ENCODE measurements at regions not wholly inside any gene's neighbourhood (a gene's known extent, or its start where the extent isn't known, plus 50 kb on each side); places are given as distances from the start of the nearest gene placed in this dataset.

- no peak overlapping the region for H3K4me3 ChIP-seq (ENCODE audit: low read depth, low read length)
- DNase-seq (ENCODE audit: low read depth) = no peak
- TF ChIP-seq CTCF (conservative IDR thresholded peaks at IDR 0.05; ENCODE audit: low read depth, low read length) = no peak
Measured at GRCh38 chr11:129595038-129595962, 219.7 kb downstream of the BARX2 start.

GRCh38 chr11:129596351-129596750 lies 219.3 kb upstream of the TMEM45B start:
- no peak for DNase-seq (ENCODE audit: low read depth)
- no peak for TF ChIP-seq CTCF (conservative IDR thresholded peaks at IDR 0.05; ENCODE audit: low read depth, low read length)
- no peak overlapping the region for H3K4me3 ChIP-seq (ENCODE audit: low read depth, low read length)

GRCh38 chr11:129598378-129598777 lies 217.3 kb upstream of the TMEM45B start:
- TF ChIP-seq CTCF (conservative IDR thresholded peaks at IDR 0.05; ENCODE audit: low read depth, low read length) = no peak
- DNase-seq (ENCODE audit: low read depth) = no peak

GRCh38 chr11:129605815-129606214 lies 209.8 kb upstream of the TMEM45B start:
- TF ChIP-seq CTCF (conservative IDR thresholded peaks at IDR 0.05; ENCODE audit: low read depth, low read length) = no peak
- H3K4me3 ChIP-seq (ENCODE audit: low read depth, low read length) = no peak overlapping the region
- DNase-seq (ENCODE audit: low read depth) = no peak

More at GRCh38 chr11:129598378-129598777, 217.3 kb upstream of the TMEM45B start:
- H3K4me3 ChIP-seq (ENCODE audit: low read depth, low read length) = no peak overlapping the region

GRCh38 chr11:129608711-129609110 lies 206.9 kb upstream of the TMEM45B start:
- no peak for TF ChIP-seq CTCF (conservative IDR thresholded peaks at IDR 0.05; ENCODE audit: low read depth, low read length)
- H3K4me3 ChIP-seq (ENCODE audit: low read depth, low read length) = no peak overlapping the region
- DNase-seq (ENCODE audit: low read depth) = no peak

- no peak for DNase-seq (ENCODE audit: low read depth)
- no peak for TF ChIP-seq CTCF (conservative IDR thresholded peaks at IDR 0.05; ENCODE audit: low read depth, low read length)
- H3K4me3 ChIP-seq (ENCODE audit: low read depth, low read length) = no peak overlapping the region
Measured at GRCh38 chr11:129610125-129610524, 205.5 kb upstream of the TMEM45B start.

- no peak for TF ChIP-seq CTCF (conservative IDR thresholded peaks at IDR 0.05; ENCODE audit: low read depth, low read length)
- H3K4me3 ChIP-seq (ENCODE audit: low read depth, low read length) = no peak overlapping the region
- DNase-seq (ENCODE audit: low read depth) = no peak
Measured at GRCh38 chr11:129610545-129610944, 205.1 kb upstream of the TMEM45B start.

Data from epithelial cell of proximal tubule (primary cell).